GM19239 (cell line): ENCODE measurements at regions not wholly inside any gene's neighbourhood (a gene's known extent, or its start where the extent isn't known, plus 50 kb on each side); places are given as distances from the start of the nearest gene placed in this dataset.

Experiments
- DNase-seq: peaks from one replicate; pipeline ENCODE4 v3.0.0; 2011; ENCODE audit warnings: low spot score; ENCODE audit not compliant: insufficient read length
- FAIRE-seq: peaks from 2 replicates; lab custom pipeline; 2011; peaks lifted over from hg19 to GRCh38; lab: Jason Lieb, UNC

GRCh38 chr6:9576521-9576920 lies 838.4 kb downstream of the TFAP2A start:
- DNase-seq (no peak), FAIRE-seq (no peak)

GRCh38 chr6:9566096-9566495 lies 848.8 kb downstream of the TFAP2A start:
- FAIRE-seq: no peak
- no peak for DNase-seq

- no peak for FAIRE-seq
- DNase-seq: no peak
These were observed 850.9 kb downstream of the TFAP2A start for GRCh38 chr6:9564021-9564420.

DNA sequence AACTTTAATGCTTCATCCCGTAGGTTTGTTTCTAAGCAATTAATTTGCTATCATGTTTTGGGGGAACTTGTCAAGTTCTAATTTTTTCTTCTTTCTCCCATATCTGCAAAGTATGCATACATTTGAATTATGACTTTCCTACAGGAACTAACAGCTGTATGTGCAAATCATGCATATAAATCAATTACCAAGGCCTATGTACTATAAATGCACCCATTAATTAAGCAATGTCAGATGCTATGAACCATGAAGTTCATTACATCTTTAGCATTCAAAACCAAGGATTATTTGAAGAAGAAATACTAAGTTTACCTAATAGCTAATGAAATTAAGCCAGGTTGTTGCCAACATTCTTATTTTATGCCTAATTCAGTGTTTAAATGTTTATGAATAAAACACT lies 851.3 kb downstream of the TFAP2A start:
- no peak for DNase-seq
- FAIRE-seq: no peak

- FAIRE-seq: no peak
- DNase-seq: no peak
These were observed 860.1 kb downstream of the TFAP2A start for GRCh38 chr6:9554806-9555205.

- no peak for DNase-seq
- no peak for FAIRE-seq
These were observed 860.6 kb downstream of the TFAP2A start for GRCh38 chr6:9554323-9554722.

GRCh38 chr6:9553002-9553401 lies 861.9 kb downstream of the TFAP2A start:
- no peak for DNase-seq
- FAIRE-seq: no peak

- FAIRE-seq: no peak
- no peak for DNase-seq
These were observed 871.2 kb downstream of the TFAP2A start for GRCh38 chr6:9543649-9544048.

- DNase-seq (peak; percentile 8), FAIRE-seq (no peak)
These were observed 874.2 kb downstream of the TFAP2A start for GRCh38 chr6:9540534-9541126.

DNA sequence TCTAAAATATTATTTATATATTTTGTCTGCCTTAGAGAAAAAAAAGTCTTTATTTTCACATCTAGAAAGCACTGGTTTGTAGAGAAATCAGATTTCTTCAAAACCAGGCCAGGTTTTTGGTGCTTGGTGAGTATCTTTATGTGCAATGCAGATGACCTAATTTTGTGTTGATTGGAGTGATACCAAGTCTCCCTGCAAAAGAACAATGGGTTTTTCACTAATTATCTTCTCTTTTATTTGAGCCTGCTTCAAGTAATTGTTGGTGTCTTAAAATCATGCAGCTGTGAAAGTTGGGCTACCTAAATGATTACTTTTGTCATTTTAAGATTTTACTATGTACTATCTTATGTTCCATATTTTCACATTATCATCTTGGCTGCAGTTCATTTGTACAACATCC lies 874.7 kb downstream of the TFAP2A start:
- no peak for FAIRE-seq
- no peak for DNase-seq

DNA sequence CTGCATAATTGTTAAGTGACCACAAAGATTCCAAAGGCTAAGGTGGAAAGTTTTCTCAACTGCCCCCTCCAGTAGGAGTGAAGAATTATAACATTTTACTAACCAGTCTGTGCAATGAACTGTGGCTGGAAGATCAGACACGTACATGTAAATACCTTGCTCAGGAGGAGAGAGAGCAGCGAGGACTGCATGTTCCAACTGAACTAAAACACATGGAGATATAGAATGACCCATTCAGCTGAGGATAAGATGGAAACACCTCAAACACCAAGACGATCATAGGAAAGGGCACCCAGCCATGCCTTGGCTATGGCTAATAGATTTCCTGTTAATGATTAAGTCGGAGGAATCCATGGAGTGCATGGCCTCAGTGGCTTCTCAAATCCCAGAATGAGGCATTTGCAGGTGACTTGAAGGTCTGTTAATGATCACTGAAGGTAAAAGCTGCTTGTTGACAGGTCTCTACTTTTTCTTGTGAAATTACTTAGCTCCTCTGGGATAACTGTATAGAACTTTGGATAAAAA lies 875.6 kb downstream of the TFAP2A start:
- no peak for DNase-seq
- FAIRE-seq: no peak

DNA sequence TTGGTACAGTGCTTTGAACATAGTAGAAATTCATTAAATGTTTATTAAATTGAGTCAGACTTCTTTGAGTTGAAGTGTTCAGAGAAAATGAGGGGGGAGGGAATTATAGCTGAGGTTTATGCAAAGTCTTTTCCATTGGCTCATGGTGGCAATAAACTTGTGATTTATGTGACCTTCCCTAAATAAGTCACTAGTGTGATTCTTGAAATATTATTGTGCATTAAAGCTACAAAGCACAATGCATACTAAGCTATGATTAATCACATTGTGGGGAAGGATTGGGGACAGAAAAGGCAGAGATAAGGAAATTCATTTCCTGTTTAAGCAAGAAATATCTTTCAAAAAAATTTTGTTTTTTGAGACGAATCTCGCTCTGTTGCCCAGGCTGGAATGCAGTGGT lies 877.5 kb downstream of the TFAP2A start:
- FAIRE-seq (no peak), DNase-seq (no peak)

GRCh38 chr6:9535106-9535505 lies 879.8 kb downstream of the TFAP2A start:
- FAIRE-seq: no peak

DNA sequence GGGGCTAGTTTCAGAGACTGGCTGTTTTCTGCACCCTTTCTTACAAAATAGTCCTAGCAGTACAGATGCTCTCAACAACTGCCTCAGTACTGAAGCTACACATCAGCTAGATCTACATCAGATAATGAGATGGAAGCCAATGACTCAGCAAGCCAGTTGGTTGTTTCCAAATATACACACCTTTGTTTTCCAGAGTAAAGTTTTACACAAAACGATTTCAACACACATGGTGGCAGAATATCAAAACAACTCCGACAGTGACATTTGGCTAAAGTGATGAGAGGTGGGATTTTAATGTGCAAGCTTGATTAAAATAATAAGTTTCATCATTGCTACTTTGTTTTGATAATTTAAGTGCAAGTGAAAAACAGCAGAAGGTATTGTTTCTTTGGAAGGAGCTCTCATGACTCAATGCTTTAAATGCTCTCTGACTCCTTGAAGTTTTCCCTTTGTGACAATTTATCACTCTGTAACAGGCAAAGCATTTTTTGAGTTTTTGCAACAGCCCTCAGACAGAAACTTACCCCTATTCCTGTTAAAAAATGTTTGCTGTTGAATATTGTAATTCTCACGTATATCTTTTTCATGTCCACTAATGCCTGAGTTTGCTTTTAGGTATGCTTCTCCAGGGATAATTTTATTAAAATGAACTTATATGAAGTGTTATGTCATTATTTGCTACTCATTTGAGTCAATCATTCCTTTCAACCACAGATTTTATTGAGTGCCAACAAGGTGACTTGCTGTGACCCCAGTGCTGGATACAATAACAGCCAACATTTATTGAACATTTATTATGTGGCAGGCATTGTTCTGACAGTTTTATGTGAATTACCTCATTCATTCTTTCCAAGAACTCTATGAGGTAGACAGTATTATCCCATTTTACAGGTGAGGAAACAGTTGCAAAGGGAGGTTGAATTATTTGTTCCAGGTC lies 882.0 kb downstream of the TFAP2A start:
- DNase-seq (no peak), FAIRE-seq (no peak)

More at GRCh38 chr6:9535106-9535505, 879.8 kb downstream of the TFAP2A start:
- no peak for DNase-seq

DNA sequence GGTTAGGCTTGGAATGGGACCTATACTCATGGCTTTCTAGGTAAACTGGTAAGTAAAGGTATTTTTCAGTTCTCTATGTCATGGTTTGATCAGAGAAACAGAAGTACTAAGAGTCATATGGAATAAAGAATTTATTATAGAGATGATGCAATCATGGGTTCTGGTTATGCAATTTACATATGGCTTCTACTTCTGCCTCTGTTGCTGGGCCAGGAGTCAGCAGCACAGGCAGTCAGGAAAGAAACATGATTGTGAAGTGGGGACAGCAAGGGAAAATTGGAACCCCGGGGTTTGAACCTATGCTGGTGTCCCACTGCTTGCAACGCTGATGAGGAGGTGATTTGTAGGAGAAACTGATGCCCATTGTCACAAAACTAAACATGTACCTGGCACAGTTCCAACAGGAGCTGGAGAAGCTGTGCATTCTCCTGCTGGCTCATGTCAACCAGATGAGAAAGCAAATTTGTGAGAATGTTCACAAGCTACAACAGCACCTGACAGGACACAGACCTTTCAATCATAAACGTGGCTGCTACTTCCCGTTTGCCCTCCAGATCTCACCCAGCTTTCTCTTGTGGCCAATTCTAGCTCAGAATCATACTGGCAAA lies 887.1 kb downstream of the TFAP2A start:
- FAIRE-seq (no peak), DNase-seq (no peak)

DNA sequence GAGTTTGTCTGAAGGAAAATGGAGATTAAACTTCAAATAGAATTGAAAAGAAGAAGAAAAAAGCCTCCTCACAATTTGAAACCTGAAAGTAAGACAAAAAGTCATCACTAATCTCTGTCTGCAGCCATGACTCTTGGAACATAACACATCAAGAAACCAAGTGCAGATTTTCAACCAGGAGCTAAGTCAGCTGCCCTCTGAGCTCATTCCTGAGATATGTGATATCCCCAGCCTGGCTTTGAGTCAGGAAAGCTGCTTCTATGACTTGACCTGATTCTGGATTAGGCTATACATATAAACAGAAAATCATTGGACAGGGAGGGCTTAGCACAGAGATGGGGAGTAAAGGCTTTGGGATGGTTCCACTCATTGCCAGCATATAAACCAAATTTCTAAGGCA lies 891.4 kb downstream of the TFAP2A start:
- DNase-seq (no peak), FAIRE-seq (no peak)

- FAIRE-seq (no peak), DNase-seq (no peak)
These were observed 892.8 kb downstream of the TFAP2A start for GRCh38 chr6:9522101-9522500.

GRCh38 chr6:9521152-9521530 lies 893.7 kb downstream of the TFAP2A start:
- FAIRE-seq (no peak), DNase-seq (no peak)

- no peak for FAIRE-seq
- DNase-seq: no peak
These were observed 894.3 kb downstream of the TFAP2A start for GRCh38 chr6:9520417-9521151.

GRCh38 chr6:9518431-9518830 lies 896.4 kb downstream of the TFAP2A start:
- DNase-seq (no peak), FAIRE-seq (no peak)
